ENCODE measurements at regions not wholly inside any gene's neighbourhood (a gene's known extent, or its start where the extent isn't known, plus 50 kb on each side); places are given as distances from the start of the nearest gene placed in this dataset.
A peak's percentile ranks its signal among the peaks of the same experiment; 100 is the strongest.
"Not testable (repeated sequence)": the region's sequence is repeated elsewhere in the genome, so short reads cannot be mapped to it uniquely, and the experiment has no call there.

GRCh38 chr3:189375532-189375931 lies 203.8 kb downstream of the TPRG1 start:
- no peaks in the 10 kb centered on the region for H3K4me1 ChIP-seq (replicated peaks in 1 of 2)
- 25 to 94% (median 71%) methylated on average over 1 to 2 of the region's 2 CpGs; no CpG with 5 or more reads in 1 of the 10 experiments for WGBS, 10 experiments
- no peak overlapping the region for H3K4me3 ChIP-seq
- no peak for ATAC-seq (replicated peaks in 6 of 8)
- in situ Hi-C loops (cut with MboI; ENCODE audit: low pct_unique_long_range_greater_than_20kb in 2 of 9, low sequenced_read_pairs in 9 of 9, unreplicated experiment in 9 of 9), result no loop called here
- H3K27ac ChIP-seq, result no peak overlapping the region

- Histone ChIP-seq H3K4me3 (no peak overlapping the region), H3K4me1 (replicated peaks in 1 of 2) (no peaks in the 10 kb centered on the region), H3K27ac (no peak overlapping the region)
- 13 to 100% (median 67%) methylated on average over 1 of the region's 1 CpG; no CpG with 5 or more reads in 5 of the 10 experiments for WGBS, 10 experiments
- no peak for ATAC-seq (replicated peaks in 6 of 8)
- in situ Hi-C loops (cut with MboI; ENCODE audit: low pct_unique_long_range_greater_than_20kb in 2 of 9, low sequenced_read_pairs in 9 of 9, unreplicated experiment in 9 of 9), result no loop called here
Measured at GRCh38 chr3:189383630-189384029, 211.9 kb downstream of the TPRG1 start.

GRCh38 chr3:189385880-189386279 lies 214.1 kb downstream of the TPRG1 start:
- H3K4me1 ChIP-seq (replicated peaks in 1 of 2); H3K4me3 ChIP-seq; ATAC-seq (replicated peaks in 6 of 8); H3K27ac ChIP-seq; in situ Hi-C loops (cut with MboI; ENCODE audit: low pct_unique_long_range_greater_than_20kb in 2 of 9, low sequenced_read_pairs in 9 of 9, unreplicated experiment in 9 of 9): not testable (repeated sequence)
- WGBS, 10 experiments, result 20% methylated on average over 1 of the region's 1 CpG; no CpG with 5 or more reads in 9 of the 10 experiments

- in situ Hi-C loops (cut with MboI; ENCODE audit: low pct_unique_long_range_greater_than_20kb in 2 of 9, low sequenced_read_pairs in 9 of 9, unreplicated experiment in 9 of 9), result no loop called here
- no peak overlapping the region for H3K4me3 ChIP-seq
- H3K27ac ChIP-seq, result no peak overlapping the region
- WGBS, 10 experiments, result 78 to 100% (median 95%) methylated on average over 2 to 3 of the region's 3 CpGs
- no peak for ATAC-seq (replicated peaks in 6 of 8)
- H3K4me1 ChIP-seq (replicated peaks in 1 of 2), result no peaks in the 10 kb centered on the region
Measured at GRCh38 chr3:189386739-189387138, 215.0 kb downstream of the TPRG1 start.

GRCh38 chr3:189389346-189389745 lies 217.6 kb downstream of the TPRG1 start:
- WGBS, 10 experiments, result 68 to 100% (median 92%) methylated on average over 1 to 4 of the region's 4 CpGs; no CpG with 5 or more reads in 1 of the 10 experiments
- Histone ChIP-seq H3K4me3 (no peak overlapping the region), H3K27ac (no peak overlapping the region), H3K4me1 (replicated peaks in 1 of 2) (no peaks in the 10 kb centered on the region)
- in situ Hi-C loops (cut with MboI; ENCODE audit: low pct_unique_long_range_greater_than_20kb in 2 of 9, low sequenced_read_pairs in 9 of 9, unreplicated experiment in 9 of 9), result no loop called here
- ATAC-seq (replicated peaks in 6 of 8), result peak in 1 of 8 experiments; percentile 22

GRCh38 chr3:189393598-189393997 lies 221.8 kb downstream of the TPRG1 start:
- Histone ChIP-seq H3K4me1 (replicated peaks in 1 of 2) (no peaks in the 10 kb centered on the region), H3K4me3 (no peak overlapping the region), H3K27ac (no peak overlapping the region)
- ATAC-seq (replicated peaks in 6 of 8), result peak in 3 of 8 experiments; percentile 38 to 73 (median 61)
- in situ Hi-C loops (cut with MboI; ENCODE audit: low pct_unique_long_range_greater_than_20kb in 2 of 9, low sequenced_read_pairs in 9 of 9, unreplicated experiment in 9 of 9), result no loop called here
- 17 to 94% (median 78%) methylated on average over 1 to 5 of the region's 5 CpGs for WGBS, 10 experiments

GRCh38 chr3:189394599-189395121 lies 222.9 kb downstream of the TPRG1 start:
- H3K27ac ChIP-seq, result no peak overlapping the region
- no peak for ATAC-seq (replicated peaks in 6 of 8)
- H3K4me1 ChIP-seq (replicated peaks in 1 of 2), result no peaks in the 10 kb centered on the region
- in situ Hi-C loops (cut with MboI; ENCODE audit: low pct_unique_long_range_greater_than_20kb in 2 of 9, low sequenced_read_pairs in 9 of 9, unreplicated experiment in 9 of 9), result no loop called here
- 17 to 100% (median 84%) methylated on average over 2 to 7 of the region's 7 CpGs for WGBS, 10 experiments
- H3K4me3 ChIP-seq, result no peak overlapping the region

GRCh38 chr3:189395825-189396224 lies 224.1 kb downstream of the TPRG1 start:
- 50 to 100% (median 72%) methylated on average over 1 to 3 of the region's 3 CpGs for WGBS, 10 experiments

GRCh38 chr3:189398656-189399055 lies 226.9 kb downstream of the TPRG1 start:
- Histone ChIP-seq H3K4me3 (no peak overlapping the region), H3K4me1 (replicated peaks in 1 of 2) (no peaks in the 10 kb centered on the region), H3K27ac (no peak overlapping the region)
- in situ Hi-C loops (cut with MboI; ENCODE audit: low pct_unique_long_range_greater_than_20kb in 2 of 9, low sequenced_read_pairs in 9 of 9, unreplicated experiment in 9 of 9), result no loop called here
- ATAC-seq (replicated peaks in 6 of 8), result no peak
- WGBS, 10 experiments, result 30 to 100% (median 93%) methylated on average over 1 to 2 of the region's 2 CpGs; no CpG with 5 or more reads in 1 of the 10 experiments

More at GRCh38 chr3:189395825-189396224, 224.1 kb downstream of the TPRG1 start:
- H3K4me3 ChIP-seq, result no peak overlapping the region
- in situ Hi-C loops (cut with MboI; ENCODE audit: low pct_unique_long_range_greater_than_20kb in 2 of 9, low sequenced_read_pairs in 9 of 9, unreplicated experiment in 9 of 9), result no loop called here
- no peaks in the 10 kb centered on the region for H3K4me1 ChIP-seq (replicated peaks in 1 of 2)
- no peak for ATAC-seq (replicated peaks in 6 of 8)
- no peak overlapping the region for H3K27ac ChIP-seq

- in situ Hi-C loops (cut with MboI; ENCODE audit: low pct_unique_long_range_greater_than_20kb in 2 of 9, low sequenced_read_pairs in 9 of 9, unreplicated experiment in 9 of 9), result no loop called here
- Histone ChIP-seq H3K4me1 (replicated peaks in 1 of 2) (no peaks in the 10 kb centered on the region), H3K27ac (no peak overlapping the region), H3K4me3 (no peak overlapping the region)
- WGBS, 10 experiments, result 69 to 100% (median 93%) methylated on average over 2 of the region's 2 CpGs; no CpG with 5 or more reads in 2 of the 10 experiments
- no peak for ATAC-seq (replicated peaks in 6 of 8)
Measured at GRCh38 chr3:189401196-189401595, 229.4 kb downstream of the TPRG1 start.

- 56 to 100% (median 84%) methylated on average over 1 to 5 of the region's 5 CpGs; no CpG with 5 or more reads in 1 of the 10 experiments for whole genome bisulfite sequencing, 10 experiments
- Histone ChIP-seq H3K27ac (no peak overlapping the region), H3K4me1 (replicated peaks in 1 of 2) (no peaks in the 10 kb centered on the region), H3K4me3 (no peak overlapping the region)
- in situ Hi-C loops (cut with MboI; ENCODE audit: low pct_unique_long_range_greater_than_20kb in 2 of 9, low sequenced_read_pairs in 9 of 9, unreplicated experiment in 9 of 9), result no loop called here
- ATAC-seq (replicated peaks in 6 of 8), result no peak
Measured at GRCh38 chr3:189403194-189403593, 228.0 kb upstream of the TP63 start.

- Histone ChIP-seq H3K4me3 (no peak overlapping the region), H3K4me1 (replicated peaks in 1 of 2) (no peaks in the 10 kb centered on the region), H3K27ac (no peak overlapping the region)
- peak in 3 of 8 experiments; percentile 24 to 93 (median 82) for ATAC-seq (replicated peaks in 6 of 8)
- in situ Hi-C loops (cut with MboI; ENCODE audit: low pct_unique_long_range_greater_than_20kb in 2 of 9, low sequenced_read_pairs in 9 of 9, unreplicated experiment in 9 of 9), result no loop called here
Measured at GRCh38 chr3:189404024-189404423, 227.2 kb upstream of the TP63 start.

- no peak for ATAC-seq (replicated peaks in 6 of 8)
- H3K27ac ChIP-seq, result no peak overlapping the region
- 63 to 100% (median 89%) methylated on average over 1 to 3 of the region's 3 CpGs; no CpG with 5 or more reads in 2 of the 10 experiments for WGBS, 10 experiments
Measured at GRCh38 chr3:189404797-189405484, 226.2 kb upstream of the TP63 start.

GRCh38 chr3:189406148-189406547 lies 225.0 kb upstream of the TP63 start:
- in situ Hi-C loops (cut with MboI; ENCODE audit: low pct_unique_long_range_greater_than_20kb in 2 of 9, low sequenced_read_pairs in 9 of 9, unreplicated experiment in 9 of 9), result no loop called here
- Histone ChIP-seq H3K4me1 (replicated peaks in 1 of 2) (no peaks in the 10 kb centered on the region), H3K27ac (no peak overlapping the region), H3K4me3 (no peak overlapping the region)
- WGBS, 10 experiments, result 20 to 89% (median 64%) methylated on average over 1 of the region's 1 CpG; no CpG with 5 or more reads in 4 of the 10 experiments
- no peak for ATAC-seq (replicated peaks in 6 of 8)

More at GRCh38 chr3:189404797-189405484, 226.2 kb upstream of the TP63 start:
- H3K4me3 ChIP-seq, result no peak overlapping the region
- in situ Hi-C loops (cut with MboI; ENCODE audit: low pct_unique_long_range_greater_than_20kb in 2 of 9, low sequenced_read_pairs in 9 of 9, unreplicated experiment in 9 of 9), result no loop called here
- no peaks in the 10 kb centered on the region for H3K4me1 ChIP-seq (replicated peaks in 1 of 2)
